HG03354 (cell line): ENCODE measurements at regions not wholly inside any gene's neighbourhood (a gene's known extent, or its start where the extent isn't known, plus 50 kb on each side); places are given as distances from the start of the nearest gene placed in this dataset.

Experiments
- ATAC-seq: cut with Tn5 transposase; IDR thresholded peaks from one replicate; pipeline ENCODE4 v1.9.1; 2021; ENCODE audit warnings: mild to moderate bottlenecking; ENCODE audit not compliant: unreplicated experiment, poor library complexity, severe bottlenecking

DNA sequence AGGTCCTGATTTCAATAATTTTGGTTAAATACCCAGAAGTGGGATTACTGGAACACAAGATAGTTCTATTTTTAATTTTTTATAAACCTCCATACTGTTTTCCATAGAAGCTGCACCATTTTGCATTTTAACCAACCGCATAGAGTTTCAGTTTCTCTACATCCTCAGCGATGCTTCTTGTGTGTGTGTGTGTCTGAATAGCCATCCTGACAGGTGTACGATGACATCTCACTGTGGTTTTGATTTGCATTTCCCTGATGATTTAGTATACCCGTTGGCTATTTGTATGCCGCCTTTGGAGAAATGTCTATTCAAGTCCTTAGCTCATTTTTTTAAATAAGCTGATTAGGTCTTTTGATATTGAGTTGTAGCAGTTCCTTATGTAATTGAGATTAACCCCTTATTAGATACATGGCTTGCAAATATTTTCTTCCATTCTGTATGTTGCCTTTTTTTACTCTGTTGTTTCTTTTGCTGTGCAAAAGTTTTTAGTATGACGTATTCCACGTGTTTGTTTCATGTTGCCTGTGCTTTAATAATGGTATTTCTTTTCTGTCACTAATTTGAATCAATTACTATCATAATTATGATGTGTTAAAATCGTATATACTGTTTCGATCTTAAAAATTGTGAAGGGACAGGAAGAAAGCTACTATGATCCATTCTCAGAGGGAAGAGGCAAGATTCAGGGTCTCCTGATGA, 227.2 kb upstream of the MON1B start:
- peak; percentile 85 for ATAC-seq

DNA sequence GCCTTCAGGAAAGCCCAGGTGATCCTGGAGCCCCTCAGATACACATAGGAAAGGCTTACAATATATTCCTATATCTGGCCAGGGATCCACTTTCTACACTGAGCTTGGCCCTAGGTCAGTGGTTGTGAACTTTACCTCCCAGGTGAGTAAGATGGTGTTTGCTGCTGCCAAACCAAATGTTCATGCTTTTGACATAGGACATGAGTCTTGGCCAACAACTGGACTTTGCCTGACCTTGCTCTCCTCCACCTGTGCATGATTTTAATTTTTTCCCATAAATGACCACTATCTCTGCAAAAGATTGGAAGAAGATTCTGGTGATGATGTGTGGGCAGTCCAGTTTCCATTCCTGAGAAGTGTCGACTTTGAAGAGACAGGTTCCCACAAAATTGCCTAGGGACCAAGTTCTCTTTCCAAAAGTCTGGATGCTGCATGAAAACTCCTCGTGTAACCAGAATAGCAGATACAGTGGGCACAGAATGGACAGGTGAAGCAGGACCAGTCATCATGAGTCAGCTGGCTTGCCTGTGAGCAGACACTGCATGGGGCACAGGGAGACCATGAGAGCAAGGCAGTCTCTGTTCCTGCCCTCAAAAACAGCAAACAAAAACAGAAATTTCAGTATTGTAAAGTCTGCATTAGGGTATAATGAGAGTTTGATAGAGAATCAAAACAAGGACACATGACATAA, 226.4 kb upstream of the MON1B start:
- ATAC-seq, result no peak

DNA sequence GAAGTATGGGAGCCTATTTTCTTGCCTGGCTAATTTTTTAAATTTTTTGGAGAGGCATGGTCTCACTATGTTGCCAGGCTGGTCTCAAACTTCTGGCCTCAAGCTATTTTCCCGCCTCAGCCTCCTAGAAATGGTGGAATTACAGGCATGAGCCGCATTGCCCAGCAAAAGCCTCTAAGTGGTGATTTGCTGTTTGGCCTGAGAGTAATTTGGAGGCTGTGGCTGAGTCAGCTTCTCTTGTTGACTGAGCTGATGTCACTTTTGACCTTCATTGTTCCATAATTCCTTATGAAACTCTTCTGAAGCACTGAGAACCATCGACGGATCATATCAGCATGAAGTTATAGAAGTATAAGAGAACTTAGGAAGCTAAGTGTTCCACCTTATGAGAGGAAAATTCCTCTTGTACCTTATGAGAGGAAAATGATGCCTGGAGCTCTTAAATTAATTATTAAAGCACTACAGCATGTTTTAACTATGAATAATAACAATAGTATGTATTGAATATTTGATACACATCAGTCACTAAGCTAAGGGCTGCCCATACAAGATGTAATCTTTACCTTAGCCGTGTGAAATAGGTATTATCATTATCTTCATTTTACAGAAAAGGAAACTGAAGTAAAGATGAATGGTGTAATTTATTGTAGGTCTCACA, 220.8 kb upstream of the MON1B start:
- ATAC-seq, result no peak

DNA sequence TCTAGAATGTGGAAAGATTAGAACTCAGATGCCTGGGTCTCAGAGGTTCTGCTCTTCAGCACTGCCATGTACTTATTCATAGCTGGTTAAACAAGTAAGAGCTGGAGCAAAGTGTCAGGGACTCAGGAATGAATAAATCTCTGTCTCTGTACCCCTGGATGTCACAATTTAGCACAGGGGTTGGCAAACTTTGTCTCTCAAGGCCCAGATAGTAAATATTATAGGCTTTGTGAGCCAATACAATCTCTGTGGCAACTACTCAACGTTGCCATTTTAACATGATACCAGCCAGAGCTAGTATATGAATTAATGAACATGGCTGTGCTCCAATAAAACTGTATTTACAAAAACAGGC, 220.3 kb upstream of the MON1B start:
- ATAC-seq, result no peak

DNA sequence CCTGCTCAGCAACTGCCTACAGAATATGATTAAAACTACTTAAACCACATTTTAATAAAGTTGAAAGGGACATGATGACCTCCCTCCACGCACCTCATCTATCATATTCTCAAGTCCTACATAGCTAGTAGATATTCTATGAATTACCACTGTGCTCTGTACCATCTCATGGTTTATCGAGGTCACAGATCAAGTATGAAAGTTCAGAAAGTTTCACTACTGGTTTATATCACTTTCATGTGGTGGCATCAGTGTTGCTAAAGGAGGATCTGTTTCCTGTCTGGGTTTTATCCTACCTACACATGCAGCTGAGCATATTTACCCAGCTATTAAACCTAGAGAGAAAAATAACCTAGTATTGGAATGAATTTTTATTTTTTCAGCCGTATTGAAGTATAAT, 214.9 kb upstream of the MON1B start:
- ATAC-seq, result peak; percentile 97

DNA sequence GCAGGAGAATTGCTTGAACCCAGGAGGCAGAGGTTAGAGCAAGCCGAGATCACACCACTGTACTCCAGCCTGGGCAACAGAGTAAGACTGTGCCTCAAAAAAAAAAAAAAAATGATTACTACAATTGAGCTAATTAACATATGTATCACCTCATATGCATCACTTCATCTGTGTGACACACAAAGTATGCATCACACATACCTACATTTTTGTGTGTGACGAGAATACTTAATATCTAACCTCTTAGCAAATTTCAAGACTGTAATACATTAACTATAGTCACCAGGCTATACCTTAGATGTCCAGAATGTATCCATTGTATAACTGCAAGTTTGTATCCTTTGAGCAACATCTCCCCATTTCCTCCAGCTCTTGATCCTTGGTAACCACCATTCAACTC, 214.2 kb upstream of the MON1B start:
- ATAC-seq, result no peak

DNA sequence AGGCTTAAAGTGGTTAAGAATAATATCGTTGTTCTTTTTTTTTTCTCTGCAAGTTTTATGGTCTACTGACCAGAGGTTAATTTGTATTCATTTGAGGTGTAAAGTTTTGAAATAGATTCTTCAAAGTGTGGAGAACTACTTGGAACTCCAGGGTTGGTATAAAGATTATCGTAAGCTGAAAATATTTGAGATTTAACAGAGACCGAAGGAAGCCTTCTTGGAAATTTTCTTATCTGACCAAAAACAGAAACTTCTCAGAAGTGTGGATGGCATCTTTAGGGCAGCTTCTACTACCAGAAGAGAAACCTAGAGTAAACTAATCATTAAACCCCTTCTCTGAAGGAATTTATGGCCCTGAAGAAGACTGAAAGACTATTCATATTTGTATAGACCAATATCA, 206.8 kb upstream of the MON1B start:
- no peak for ATAC-seq

DNA sequence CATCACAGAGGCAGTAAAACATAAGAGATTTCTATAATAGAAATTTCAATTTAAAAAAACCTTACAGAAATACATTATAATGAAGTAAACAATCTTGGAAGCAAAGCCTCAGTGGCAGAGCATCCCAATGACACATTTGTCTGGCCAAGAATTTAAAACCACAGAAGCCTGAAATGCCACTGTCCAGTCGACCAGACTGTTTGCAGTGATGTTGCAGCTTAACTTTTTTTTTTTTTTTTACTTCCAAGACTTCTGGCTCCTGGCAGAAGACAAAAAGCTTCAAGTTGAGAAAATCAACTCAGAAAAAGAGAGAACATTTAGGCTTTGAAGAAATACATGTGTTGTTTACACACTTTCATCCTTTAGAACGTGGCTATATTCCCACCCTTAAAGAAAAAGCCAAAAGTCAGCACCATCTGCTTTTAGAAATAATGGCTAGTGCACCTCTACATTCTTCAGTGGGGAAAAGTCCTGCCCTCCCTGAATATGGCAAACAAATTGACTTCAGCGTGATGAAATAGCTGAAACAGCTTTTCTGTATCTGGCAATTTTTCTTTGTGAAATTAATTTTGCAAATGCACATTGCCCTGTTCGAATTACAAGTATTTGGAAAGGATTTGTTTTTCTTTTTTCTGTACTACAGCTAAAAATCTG, 205.5 kb upstream of the MON1B start:
- no peak for ATAC-seq

DNA sequence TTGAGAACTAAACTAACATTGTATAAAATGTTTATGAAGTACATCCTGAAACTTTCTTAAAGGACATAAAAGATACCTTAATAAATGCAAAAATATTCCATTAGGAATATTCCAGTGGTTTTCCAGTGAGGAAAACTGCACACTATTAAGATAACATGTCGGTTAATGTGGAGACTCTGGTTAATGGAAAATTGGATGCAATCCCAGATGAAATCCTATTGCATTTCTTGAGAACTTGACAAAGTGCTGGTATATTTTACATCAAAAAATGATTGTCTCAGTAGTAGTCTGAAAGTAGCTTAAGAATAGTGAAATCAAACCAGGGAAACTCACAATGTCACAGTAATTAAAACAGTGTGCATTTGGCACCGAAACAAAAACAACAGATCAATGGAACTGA, 202.5 kb upstream of the MON1B start:
- ATAC-seq, result no peak

DNA sequence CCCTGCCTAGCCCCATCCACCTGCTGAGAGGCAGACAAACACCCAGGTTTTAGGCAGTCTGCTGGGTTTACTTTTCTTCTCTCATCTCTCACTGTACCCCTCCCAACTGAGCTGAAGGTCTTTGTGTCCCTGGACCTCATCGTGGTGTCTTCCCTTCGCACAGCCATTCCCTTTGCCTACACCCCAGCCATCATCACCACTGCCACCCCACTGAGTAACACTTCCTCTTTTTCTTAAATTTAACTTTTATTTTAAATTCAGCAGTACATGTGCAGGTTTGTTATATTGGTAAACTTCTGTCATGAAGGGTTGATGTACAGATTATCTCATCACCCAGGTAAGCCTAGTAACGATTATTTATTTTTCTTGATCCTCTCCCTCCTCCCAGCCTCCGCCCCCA, 188.3 kb upstream of the MON1B start:
- no peak for ATAC-seq

DNA sequence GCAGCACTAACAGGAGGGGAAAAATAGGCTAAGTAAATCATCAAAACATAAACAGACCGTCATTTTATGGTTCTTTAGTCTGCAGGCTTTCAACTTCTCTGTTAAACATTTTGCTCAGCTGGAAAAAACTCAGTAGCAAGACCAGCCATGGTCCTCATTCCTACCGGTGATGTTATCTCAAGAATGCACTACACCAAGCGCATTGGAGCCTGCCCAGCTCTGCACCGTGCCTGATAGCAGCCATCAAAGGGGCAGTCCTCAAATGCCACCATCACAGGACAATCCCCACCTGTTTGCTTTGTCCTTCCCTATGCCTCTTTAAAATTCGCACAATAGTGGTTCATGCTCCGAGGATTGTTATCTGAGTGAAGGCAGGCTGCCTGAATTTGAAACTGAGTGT, 181.5 kb upstream of the MON1B start:
- ATAC-seq, result no peak

DNA sequence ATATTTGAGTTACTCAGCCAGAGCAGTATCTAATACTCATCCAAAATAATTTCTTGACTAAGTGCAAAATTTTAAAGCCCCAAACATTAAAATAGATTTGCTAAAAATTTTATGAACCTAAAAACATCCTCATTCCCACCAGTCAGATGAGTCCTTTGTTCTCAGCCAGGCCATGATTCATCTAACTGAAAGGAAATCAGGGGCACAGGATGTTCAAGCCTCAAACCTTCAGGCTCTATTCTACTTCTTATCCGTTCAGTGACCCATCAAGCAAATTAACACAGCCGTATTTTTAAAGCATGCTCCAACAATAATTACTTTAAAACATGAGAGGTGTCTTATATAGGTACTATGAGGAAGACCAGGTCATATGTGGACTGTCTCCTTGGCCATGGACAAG, 176.5 kb upstream of the MON1B start:
- no peak for ATAC-seq

DNA sequence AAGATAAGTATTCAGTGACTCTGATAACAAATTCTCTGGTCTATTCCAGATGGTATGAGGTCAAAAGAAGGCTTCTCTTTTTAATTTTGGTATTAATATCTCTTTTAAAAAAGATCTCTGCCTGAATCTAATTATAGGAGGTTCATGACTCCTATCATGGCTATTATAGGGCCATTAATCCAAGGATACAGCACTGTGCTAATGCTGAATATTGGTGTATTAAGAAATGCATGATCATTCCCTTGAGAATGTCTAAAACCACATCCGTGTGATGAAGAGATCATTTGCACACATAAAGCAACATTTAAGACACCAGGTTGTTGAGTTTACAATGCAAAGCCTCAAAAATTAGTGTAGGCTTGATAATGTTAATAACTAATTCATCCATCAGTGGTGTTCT, 160.4 kb upstream of the MON1B start:
- ATAC-seq, result no peak

DNA sequence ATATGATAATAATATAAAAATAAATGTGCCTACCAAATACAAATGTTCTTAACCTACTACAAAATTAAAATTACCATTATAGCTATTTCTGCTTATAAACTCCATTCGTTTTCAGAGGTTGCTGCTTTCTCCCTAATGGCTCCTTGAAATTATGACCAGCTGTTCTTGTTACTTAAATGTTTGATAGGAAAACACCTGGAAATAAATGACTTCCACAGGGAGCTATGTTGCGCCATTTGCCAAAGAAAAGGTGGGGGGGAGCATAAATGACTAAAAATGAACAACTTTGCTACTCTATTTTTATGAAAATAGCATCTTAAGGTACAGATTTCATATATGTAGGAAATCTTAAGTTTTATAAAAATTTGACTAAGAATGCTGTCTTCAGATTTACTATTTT, 157.5 kb upstream of the MON1B start:
- no peak for ATAC-seq

DNA sequence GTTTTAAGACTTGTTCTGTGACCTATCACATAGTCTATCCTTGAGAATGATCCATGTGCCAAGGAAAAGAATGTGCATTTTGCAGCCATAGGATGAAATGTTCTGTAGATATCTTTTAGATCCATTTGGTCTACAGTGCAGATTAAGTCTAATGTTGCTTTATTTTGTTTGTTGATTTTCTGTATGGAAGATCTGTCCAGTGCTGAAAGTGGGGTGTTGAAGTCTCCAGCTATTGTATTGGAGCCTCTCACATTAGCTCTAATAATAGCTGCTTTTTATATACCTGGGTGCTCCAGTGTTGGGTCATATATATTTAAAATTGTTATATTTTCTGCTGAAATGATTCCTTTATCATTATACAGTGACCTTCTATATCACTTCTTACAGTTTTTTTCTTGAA, 155.6 kb upstream of the MON1B start:
- ATAC-seq, result no peak

DNA sequence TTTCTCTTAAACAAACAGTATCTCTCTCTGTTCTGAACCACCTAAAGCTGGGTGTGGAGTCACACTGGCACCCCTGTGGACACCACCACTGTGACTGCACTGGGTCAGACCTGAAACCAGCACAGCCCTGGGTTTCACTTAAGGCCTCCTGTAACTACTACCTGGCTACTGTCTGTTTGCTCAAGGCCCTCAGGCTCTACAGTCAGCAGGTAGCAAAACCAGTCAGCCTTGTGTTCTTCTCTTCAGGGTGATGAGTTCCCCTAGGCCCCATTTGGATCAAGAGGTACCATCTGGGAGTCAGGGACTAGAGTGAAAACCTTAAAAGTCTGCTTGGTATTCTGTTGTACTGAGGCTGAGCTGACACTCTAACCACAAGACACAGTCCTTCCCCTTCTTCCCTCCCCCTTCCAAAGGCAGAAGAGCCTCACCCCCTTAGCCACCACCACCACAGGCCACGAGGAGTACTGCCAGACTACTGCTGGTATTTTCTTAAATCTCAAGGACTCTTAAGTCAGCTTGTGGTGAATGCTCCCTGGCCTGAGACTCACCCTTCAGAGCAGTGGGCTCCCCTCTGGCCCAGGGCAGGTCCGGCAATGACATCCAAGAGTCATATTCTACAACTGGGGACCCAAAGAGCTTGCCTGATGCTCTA, 153.2 kb upstream of the MON1B start:
- ATAC-seq, result no peak

DNA sequence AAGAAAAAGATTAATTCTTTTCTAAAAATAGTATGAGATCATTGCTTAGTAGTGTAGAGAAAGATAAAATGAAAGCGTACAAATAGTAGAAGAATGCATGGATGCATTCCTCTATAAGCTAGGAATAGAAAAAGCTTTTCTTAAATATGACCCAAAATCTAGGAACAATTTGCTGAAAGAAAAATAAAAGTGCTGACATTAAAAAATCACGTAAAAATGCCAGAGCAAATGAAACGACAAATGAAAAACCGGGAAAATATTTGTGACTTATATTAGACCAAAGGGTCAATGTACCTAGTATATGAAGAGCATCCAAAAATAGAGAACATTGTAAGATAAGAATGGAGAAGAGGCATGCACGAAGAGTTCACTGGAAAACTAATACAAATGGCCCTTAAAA, 149.5 kb upstream of the MON1B start:
- ATAC-seq, result no peak

DNA sequence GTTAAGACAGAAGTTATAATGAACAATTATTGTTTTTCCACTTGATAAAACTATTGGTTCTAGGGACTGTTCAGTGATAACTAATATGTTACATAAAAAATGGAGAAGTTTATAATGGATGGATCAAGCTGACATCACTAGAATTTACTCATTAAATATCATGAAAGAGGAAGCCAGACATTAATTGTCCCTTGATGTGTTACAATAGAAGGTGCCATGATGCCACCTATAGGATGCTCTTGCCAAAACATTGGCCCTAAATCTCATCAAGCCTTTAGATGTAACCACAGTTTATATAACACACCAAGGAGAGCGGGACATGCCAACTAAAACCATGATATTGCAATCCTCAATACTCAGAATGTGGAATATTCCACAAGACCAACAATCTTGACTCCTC, 147.9 kb upstream of the MON1B start:
- no peak for ATAC-seq

DNA sequence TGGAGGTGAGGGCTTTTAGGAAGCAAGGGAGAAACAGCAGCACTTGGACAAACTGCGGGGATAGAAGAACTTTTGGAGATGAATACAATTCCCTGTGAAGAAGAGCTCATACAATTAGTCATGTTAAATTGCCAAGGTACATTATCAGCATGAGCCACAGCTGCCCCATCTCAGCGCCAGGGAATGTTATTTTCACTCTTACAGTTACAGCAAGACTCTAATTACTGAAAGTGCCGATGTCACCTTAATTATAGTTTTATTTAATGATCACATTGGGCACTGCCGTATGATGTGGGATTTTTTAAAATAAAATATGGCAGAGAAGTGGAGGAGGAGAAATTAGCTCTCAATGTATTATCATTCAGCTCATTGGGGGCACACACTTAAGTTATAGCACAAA, 144.8 kb upstream of the MON1B start:
- ATAC-seq, result no peak

DNA sequence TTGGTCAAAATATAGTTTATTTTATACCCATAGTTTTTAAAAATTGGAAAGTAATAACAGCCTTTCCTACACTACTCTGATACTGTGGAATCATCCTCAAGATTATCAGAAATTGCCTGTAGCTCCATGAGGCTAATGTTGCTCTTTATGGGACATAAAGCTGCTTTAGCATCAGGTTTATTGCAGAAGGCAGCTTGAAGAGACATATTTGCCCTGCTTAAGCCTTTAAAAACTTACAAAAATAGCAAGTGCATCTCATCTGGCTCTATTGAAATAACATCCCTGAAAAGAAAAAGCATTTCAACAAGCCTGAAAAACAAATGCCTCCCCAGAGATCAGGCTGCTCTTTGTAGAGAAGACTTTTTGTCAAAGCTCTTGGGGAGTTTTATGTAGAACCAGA, 142.9 kb upstream of the MON1B start:
- ATAC-seq, result no peak
